Fibroblast of lung (primary cell): ENCODE measurements at regions not wholly inside any gene's neighbourhood (a gene's known extent, or its start where the extent isn't known, plus 50 kb on each side); places are given as distances from the start of the nearest gene placed in this dataset.

ENCODE experiments used
- EZH2 ChIP-seq: IDR thresholded peaks from 2 replicates; pipeline ENCODE4 v1.5.1; 2012; ENCODE audit warnings: low read length, control low read depth, mild to moderate bottlenecking; ENCODE audit errors: missing control alignments
- TF ChIP-seq, protein P1 (sequence below), 2 donors: IDR thresholded peaks in 1 of 2; conservative IDR thresholded peaks in 1 of 2; 1 replicate in 1 of 2; 2 replicates in 1 of 2; pipeline ENCODE4 v1.5.1; 2011 to 2012; ENCODE audit warnings: low read length in 2 of 2, control low read depth in 1 of 2, inconsistent platforms in 1 of 2, low read depth in 1 of 2, mild to moderate bottlenecking in 1 of 2

DNA sequence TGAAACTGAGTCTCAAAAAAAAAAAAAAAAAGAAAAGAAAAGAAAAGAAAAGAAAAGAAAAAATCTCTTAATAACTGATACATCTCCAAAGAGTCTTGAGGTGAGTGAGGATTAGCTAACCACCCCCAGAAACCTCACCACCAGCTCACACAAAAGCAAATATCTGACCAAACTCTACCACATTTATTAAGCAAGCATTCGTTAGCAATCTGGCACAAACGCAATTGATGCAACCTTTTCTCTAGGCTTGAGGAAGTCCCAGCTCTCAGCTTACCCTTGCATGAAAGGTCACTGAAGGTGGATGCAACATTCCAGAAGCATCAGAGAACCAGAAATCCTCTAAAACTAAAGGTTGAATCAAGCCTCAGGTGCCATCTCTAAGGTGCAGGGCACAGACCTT lies 231.9 kb upstream of the BCOR start:
- TF ChIP-seq, protein P1, sequence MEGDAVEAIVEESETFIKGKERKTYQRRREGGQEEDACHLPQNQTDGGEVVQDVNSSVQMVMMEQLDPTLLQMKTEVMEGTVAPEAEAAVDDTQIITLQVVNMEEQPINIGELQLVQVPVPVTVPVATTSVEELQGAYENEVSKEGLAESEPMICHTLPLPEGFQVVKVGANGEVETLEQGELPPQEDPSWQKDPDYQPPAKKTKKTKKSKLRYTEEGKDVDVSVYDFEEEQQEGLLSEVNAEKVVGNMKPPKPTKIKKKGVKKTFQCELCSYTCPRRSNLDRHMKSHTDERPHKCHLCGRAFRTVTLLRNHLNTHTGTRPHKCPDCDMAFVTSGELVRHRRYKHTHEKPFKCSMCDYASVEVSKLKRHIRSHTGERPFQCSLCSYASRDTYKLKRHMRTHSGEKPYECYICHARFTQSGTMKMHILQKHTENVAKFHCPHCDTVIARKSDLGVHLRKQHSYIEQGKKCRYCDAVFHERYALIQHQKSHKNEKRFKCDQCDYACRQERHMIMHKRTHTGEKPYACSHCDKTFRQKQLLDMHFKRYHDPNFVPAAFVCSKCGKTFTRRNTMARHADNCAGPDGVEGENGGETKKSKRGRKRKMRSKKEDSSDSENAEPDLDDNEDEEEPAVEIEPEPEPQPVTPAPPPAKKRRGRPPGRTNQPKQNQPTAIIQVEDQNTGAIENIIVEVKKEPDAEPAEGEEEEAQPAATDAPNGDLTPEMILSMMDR (conservative IDR thresholded peaks at IDR 0.05 in 1 of 2, IDR thresholded peaks at IDR 0.05 in 1 of 2; ENCODE audit: low read depth in 1 of 2, low read length in 2 of 2), result no peak
- no peak for TF ChIP-seq EZH2
